ENCODE measurements at regions not wholly inside any gene's neighbourhood (a gene's known extent, or its start where the extent isn't known, plus 50 kb on each side); places are given as distances from the start of the nearest gene placed in this dataset.

DNA sequence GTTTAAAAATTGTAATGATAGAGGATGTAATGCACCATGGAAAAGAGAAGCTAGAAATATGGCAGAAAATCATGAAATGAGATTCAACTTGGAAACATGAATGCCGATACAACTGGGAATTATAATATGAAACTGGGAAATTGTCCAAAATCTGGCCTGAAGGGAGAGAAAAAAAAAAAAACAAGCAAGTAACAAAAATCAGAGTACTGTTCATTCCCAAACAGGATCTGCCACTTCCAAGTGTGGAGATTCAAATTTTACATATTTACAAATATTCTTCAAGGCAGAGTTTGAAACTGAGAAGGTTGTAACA lies 56.6 kb upstream of the MOCS2 start:
- TF ChIP-seq, protein P1, sequence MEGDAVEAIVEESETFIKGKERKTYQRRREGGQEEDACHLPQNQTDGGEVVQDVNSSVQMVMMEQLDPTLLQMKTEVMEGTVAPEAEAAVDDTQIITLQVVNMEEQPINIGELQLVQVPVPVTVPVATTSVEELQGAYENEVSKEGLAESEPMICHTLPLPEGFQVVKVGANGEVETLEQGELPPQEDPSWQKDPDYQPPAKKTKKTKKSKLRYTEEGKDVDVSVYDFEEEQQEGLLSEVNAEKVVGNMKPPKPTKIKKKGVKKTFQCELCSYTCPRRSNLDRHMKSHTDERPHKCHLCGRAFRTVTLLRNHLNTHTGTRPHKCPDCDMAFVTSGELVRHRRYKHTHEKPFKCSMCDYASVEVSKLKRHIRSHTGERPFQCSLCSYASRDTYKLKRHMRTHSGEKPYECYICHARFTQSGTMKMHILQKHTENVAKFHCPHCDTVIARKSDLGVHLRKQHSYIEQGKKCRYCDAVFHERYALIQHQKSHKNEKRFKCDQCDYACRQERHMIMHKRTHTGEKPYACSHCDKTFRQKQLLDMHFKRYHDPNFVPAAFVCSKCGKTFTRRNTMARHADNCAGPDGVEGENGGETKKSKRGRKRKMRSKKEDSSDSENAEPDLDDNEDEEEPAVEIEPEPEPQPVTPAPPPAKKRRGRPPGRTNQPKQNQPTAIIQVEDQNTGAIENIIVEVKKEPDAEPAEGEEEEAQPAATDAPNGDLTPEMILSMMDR (IDR thresholded peaks at IDR 0.05) = no peak
- TF ChIP-seq POLR2A (IDR thresholded peaks at IDR 0.05) = no peak

All from heart left ventricle (tissue), 13 donors.